HG02588 (cell line): ENCODE measurements at regions not wholly inside any gene's neighbourhood (a gene's known extent, or its start where the extent isn't known, plus 50 kb on each side); places are given as distances from the start of the nearest gene placed in this dataset.
A peak's percentile ranks its signal among the peaks of the same experiment; 100 is the strongest.
"Not testable (repeated sequence)": the region's sequence is repeated elsewhere in the genome, so short reads cannot be mapped to it uniquely, and the experiment has no call there.

Experiments used
- ATAC-seq: cut with Tn5 transposase; IDR thresholded peaks from one replicate; pipeline ENCODE4 v1.9.1; 2021; ENCODE audit warnings: mild to moderate bottlenecking, moderate library complexity; ENCODE audit not compliant: unreplicated experiment

- no peak for ATAC-seq
Measured at GRCh38 chr22:22122348-22123117, 122.1 kb upstream of the VPREB1 start.

GRCh38 chr22:22121445-22121844, 123.1 kb upstream of the VPREB1 start:
- ATAC-seq, result no peak

GRCh38 chr22:22120160-22120559, 124.4 kb upstream of the VPREB1 start:
- no peak for ATAC-seq

GRCh38 chr22:22118987-22119386, 125.6 kb upstream of the VPREB1 start:
- ATAC-seq, result no peak

GRCh38 chr22:22117864-22118544, 126.6 kb upstream of the VPREB1 start:
- not testable (repeated sequence) for ATAC-seq

GRCh38 chr22:22116997-22117770, 127.4 kb upstream of the VPREB1 start:
- not testable (repeated sequence) for ATAC-seq

- ATAC-seq, result no peak
Measured at GRCh38 chr22:22113701-22114100, 130.9 kb upstream of the VPREB1 start.

- no peak for ATAC-seq
Measured at GRCh38 chr22:22112533-22113294, 130.1 kb upstream of the TOP3B start.

- ATAC-seq, result no peak
Measured at GRCh38 chr22:22111983-22112382, 129.4 kb upstream of the TOP3B start.

- ATAC-seq, result peak; percentile 64
Measured at GRCh38 chr22:22111267-22111751, 128.7 kb upstream of the TOP3B start.

- peak; percentile 93 for ATAC-seq
Measured at GRCh38 chr22:22110548-22111266, 128.1 kb upstream of the TOP3B start.

- ATAC-seq, result no peak
Measured at GRCh38 chr22:22109693-22110466, 127.3 kb upstream of the TOP3B start.

GRCh38 chr22:22106855-22107254, 124.3 kb upstream of the TOP3B start:
- no peak for ATAC-seq

GRCh38 chr22:22105364-22105763, 122.8 kb upstream of the TOP3B start:
- no peak for ATAC-seq

- no peak for ATAC-seq
Measured at GRCh38 chr22:22103078-22103875, 120.7 kb upstream of the TOP3B start.

GRCh38 chr22:22099833-22100812, 117.5 kb upstream of the TOP3B start:
- ATAC-seq, result no peak

- peak; percentile 78 for ATAC-seq
Measured at GRCh38 chr22:22099194-22099486, 116.6 kb upstream of the TOP3B start.
